GM23338 (cell line): ENCODE measurements at regions not wholly inside any gene's neighbourhood (a gene's known extent, or its start where the extent isn't known, plus 50 kb on each side); places are given as distances from the start of the nearest gene placed in this dataset.
"Not testable (repeated sequence)": the region's sequence is repeated elsewhere in the genome, so short reads cannot be mapped to it uniquely, and the experiment has no call there.

Source experiments
- ATAC-seq: fragments of 200-7000 bp; cut with Tn5 transposase; 3 replicates; pipeline ENCODE4 v1.9.1; 2020
- DNase-seq: peaks from one replicate; pipeline ENCODE4 v3.0.0-alpha.2; 2015; ENCODE audit warnings: low spot score
- H2AFZ ChIP-seq: fragments of 200-600 bp; sonication (generic); 2 replicates; pipeline ENCODE4 v1.8.0; 2016; ENCODE audit warnings: antibody characterized with exemption, mild to moderate bottlenecking, moderate library complexity
- H3F3A ChIP-seq: fragments of 200-600 bp; sonication (generic); replicated peaks from 2 replicates; pipeline ENCODE4 v1.8.0; 2017; ENCODE audit warnings: antibody characterized with exemption, mixed run types, low read depth
- H3K27ac ChIP-seq: fragments of 200-600 bp; sonication (generic); 2 replicates; pipeline ENCODE4 v1.6.1; 2016; ENCODE audit warnings: low read depth
- H3K27me3 ChIP-seq: fragments of 200-600 bp; sonication (generic); 2 replicates; pipeline ENCODE4 v1.8.0; 2016; ENCODE audit warnings: mild to moderate bottlenecking, mixed run types, moderate library complexity; ENCODE audit not compliant: insufficient read depth
- H3K36me3 ChIP-seq: fragments of 200-600 bp; sonication (generic); 2 replicates; pipeline ENCODE4 v1.8.0; 2016; ENCODE audit warnings: mild to moderate bottlenecking; ENCODE audit not compliant: insufficient read depth
- H3K4me1 ChIP-seq: fragments of 200-600 bp; sonication (generic); 2 replicates; pipeline ENCODE4 v1.8.0; 2016; ENCODE audit warnings: mild to moderate bottlenecking, moderate library complexity; ENCODE audit not compliant: insufficient read depth
- H3K4me2 ChIP-seq: fragments of 200-600 bp; sonication (generic); 2 replicates; pipeline ENCODE4 v1.7.1; 2017; ENCODE audit warnings: mixed run types
- H3K4me3 ChIP-seq: fragments of 200-600 bp; sonication (generic); 2 replicates; pipeline ENCODE4 v1.6.1; 2016; ENCODE audit warnings: mixed run types
- H3K79me2 ChIP-seq: fragments of 200-600 bp; sonication (generic); replicated peaks from 2 replicates; pipeline ENCODE4 v1.8.0; 2017; ENCODE audit warnings: mild to moderate bottlenecking; ENCODE audit not compliant: insufficient read depth
- H3K9me2 ChIP-seq: fragments of 200-600 bp; sonication (generic); 2 replicates; pipeline ENCODE4 v1.8.0; 2017; ENCODE audit not compliant: insufficient read depth
- H4K20me1 ChIP-seq: fragments of 200-600 bp; sonication (generic); replicated peaks from 2 replicates; pipeline ENCODE4 v1.8.0; 2017; ENCODE audit warnings: mild to moderate bottlenecking; ENCODE audit not compliant: insufficient read depth
- H3K27ac Mint-ChIP-seq: 2 replicates; pipeline ENCODE4 v1.8.0; 2020; ENCODE audit warnings: inconsistent platforms, mild to moderate bottlenecking, moderate library complexity, mixed read lengths
- H3K27me3 Mint-ChIP-seq: 3 replicates; pipeline ENCODE4 v1.8.0; 2022; ENCODE audit warnings: low read depth, mild to moderate bottlenecking, moderate library complexity, mixed read lengths, inconsistent platforms; ENCODE audit not compliant: insufficient read depth, poor library complexity
- H3K36me3 Mint-ChIP-seq: 3 replicates; pipeline ENCODE4 v1.8.0; 2021; ENCODE audit warnings: low read depth, mild to moderate bottlenecking, inconsistent platforms, moderate library complexity, mixed read lengths
- H3K4me1 Mint-ChIP-seq: 3 replicates; pipeline ENCODE4 v1.8.0; 2020; ENCODE audit warnings: mild to moderate bottlenecking, inconsistent platforms, mixed read lengths
- H3K4me3 Mint-ChIP-seq: 3 replicates; pipeline ENCODE4 v1.8.0; 2021; ENCODE audit warnings: moderate library complexity, mild to moderate bottlenecking, inconsistent platforms, mixed read lengths
- H3K9me3 Mint-ChIP-seq: 3 replicates; pipeline ENCODE4 v1.8.0; 2020; ENCODE audit warnings: moderate library complexity, mild to moderate bottlenecking, inconsistent platforms, mixed read lengths
- POLR2AphosphoS5 ChIP-seq: IDR thresholded peaks from 2 replicates; pipeline ENCODE4 v1.6.1; 2016; ENCODE audit warnings: antibody characterized with exemption, low read depth
- ZNF462 ChIP-seq: fragments of 250-450 bp; sonication (Bioruptor Pico); IDR thresholded peaks from 2 replicates; pipeline ENCODE4 v1.5.0; 2020; ENCODE audit warnings: mild to moderate bottlenecking, moderate library complexity

DNA sequence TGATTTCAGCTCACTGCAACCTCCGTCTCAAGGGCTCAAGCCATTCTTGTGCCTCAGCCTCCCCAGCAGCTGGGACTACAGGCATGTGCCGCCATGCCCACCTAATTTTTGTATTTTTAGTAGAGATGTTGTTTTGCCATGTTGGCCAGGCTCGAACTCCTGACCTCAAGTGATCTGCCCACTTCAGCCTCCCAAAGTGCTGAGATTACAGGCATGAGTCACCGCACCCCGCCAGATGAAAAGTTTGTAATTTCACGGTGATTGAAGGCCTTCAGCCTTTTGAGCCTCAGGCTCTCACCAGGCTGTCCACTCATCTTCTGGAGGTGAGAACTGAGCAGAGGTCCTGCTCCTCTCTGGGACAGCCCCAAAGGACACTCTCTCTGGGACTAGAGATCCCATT, 103.2 kb downstream of the HIF1AN start:
- H3K4me2 ChIP-seq, H3K27ac ChIP-seq, H3K27me3 Mint-ChIP-seq, ATAC-seq, H3K36me3 ChIP-seq, H3K36me3 Mint-ChIP-seq, H3F3A ChIP-seq, H2AFZ ChIP-seq, H3K27me3 ChIP-seq, H4K20me1 ChIP-seq, DNase-seq, H3K9me2 ChIP-seq, H3K4me3 ChIP-seq, H3K27ac Mint-ChIP-seq, H3K79me2 ChIP-seq, H3K4me3 Mint-ChIP-seq, H3K9me3 Mint-ChIP-seq: not testable (repeated sequence)
- peaks cover 41% of the 10 kb centered on the region for H3K4me1 Mint-ChIP-seq
- H3K4me1 ChIP-seq = peaks cover 26% of the 10 kb centered on the region

GRCh38 chr10:100642295-100642994, 102.9 kb upstream of the PAX2 start:
- H4K20me1 ChIP-seq = no peaks in the 10 kb centered on the region
- Mint-ChIP-seq H3K9me3 (no peaks in the 10 kb centered on the region; the same call in 2 of the 3 replicates), H3K27ac (peak overlapping the region; percentile 61), H3K27me3 (peaks cover 13% of the 10 kb centered on the region), H3K36me3 (no peaks in the 10 kb centered on the region), H3K4me1 (peaks cover 58% of the 10 kb centered on the region), H3K4me3 (peak overlapping the region; percentile 58)
- ATAC-seq (peak; percentile 78), DNase-seq (peak; percentile 89)
- TF ChIP-seq ZNF462 (0 out of 2 replicates have a peak, but pooled peaks have one; percentile 33), POLR2AphosphoS5 (no peak)
- no peak overlapping the region for H2AFZ ChIP-seq
- H3F3A ChIP-seq = no peaks in the 10 kb centered on the region
- peak overlapping the region; percentile 25 for H3K4me3 ChIP-seq
- H3K4me1 ChIP-seq = peaks cover 35% of the 10 kb centered on the region
- H3K36me3 ChIP-seq = no peaks in the 10 kb centered on the region
- 0 out of 2 replicates have a peak, but pooled peaks cover 6% of the 10 kb centered on the region for H3K27me3 ChIP-seq
- H3K4me2 ChIP-seq = peak overlapping the region; percentile 53
- H3K9me2 ChIP-seq = no peaks in the 10 kb centered on the region
- H3K27ac ChIP-seq = no peak overlapping the region
- no peaks in the 10 kb centered on the region for H3K79me2 ChIP-seq
